GM12872 (cell line): ENCODE measurements at regions not wholly inside any gene's neighbourhood (a gene's known extent, or its start where the extent isn't known, plus 50 kb on each side); places are given as distances from the start of the nearest gene placed in this dataset.

Experiments used
- CTCF ChIP-seq: IDR thresholded peaks from 3 replicates; pipeline ENCODE4 v1.5.1; 2011; ENCODE audit warnings: low read depth, mild to moderate bottlenecking, low read length, moderate library complexity; ENCODE audit not compliant: insufficient read depth

DNA sequence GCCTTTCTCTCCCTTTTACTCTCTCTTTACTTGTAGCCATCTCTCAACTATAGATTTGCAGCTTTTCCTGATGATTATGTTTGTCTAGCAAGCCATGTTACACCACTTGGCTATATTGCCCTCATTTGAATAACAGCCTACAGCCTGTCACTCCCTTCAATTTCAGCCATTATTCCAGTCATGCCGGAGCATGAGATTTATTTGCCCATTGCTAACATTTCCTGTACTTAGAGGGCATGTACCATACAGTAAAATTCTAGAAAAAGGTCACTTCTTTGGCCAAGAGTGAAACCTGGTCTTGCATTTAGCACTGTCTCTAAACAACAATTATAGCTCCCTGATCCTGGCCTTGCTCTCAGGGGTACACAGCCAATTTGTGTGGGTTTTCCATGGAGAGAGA, 221.7 kb upstream of the TMC3 start:
- no peak for TF ChIP-seq CTCF

- no peak for TF ChIP-seq CTCF
Observed at GRCh38 chr15:81589671-81590070, 215.7 kb upstream of the TMC3 start.

DNA sequence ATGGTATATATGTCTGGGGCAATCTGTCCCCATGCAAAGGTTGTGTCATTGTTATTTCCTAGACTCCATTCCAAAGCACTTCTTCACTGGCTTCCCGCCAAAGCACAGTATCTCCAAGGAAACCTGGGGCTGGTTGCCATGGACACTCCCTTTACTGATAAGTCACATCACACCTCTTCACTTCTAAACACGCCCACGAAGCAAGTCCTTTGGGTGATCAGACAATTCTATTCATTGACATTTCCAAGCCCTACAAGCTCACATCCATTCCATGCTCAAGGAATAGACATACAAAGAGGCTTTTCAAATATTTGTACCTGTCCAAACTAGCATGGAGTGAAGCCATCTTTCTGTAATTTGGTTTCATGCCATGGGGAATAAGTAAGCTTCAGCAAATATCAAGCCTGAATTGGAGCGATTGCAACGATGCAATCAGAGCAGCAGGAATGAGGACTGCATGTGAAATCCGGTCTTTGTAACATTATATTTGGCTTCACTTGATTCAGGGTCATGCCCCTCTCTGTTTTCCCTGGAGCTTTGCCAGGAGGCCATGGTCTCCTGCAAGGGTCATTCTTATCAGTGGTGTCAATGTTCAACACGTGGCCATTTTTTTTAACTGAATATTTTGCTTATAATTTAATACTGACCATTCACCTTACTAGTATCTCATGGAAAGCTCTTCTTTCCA, 201.6 kb upstream of the TMC3 start:
- no peak for TF ChIP-seq CTCF

GRCh38 chr15:81573098-81573746, 199.2 kb upstream of the TMC3 start:
- TF ChIP-seq CTCF = no peak

- no peak for TF ChIP-seq CTCF
Observed at GRCh38 chr15:81572190-81572589, 198.2 kb upstream of the TMC3 start.

- TF ChIP-seq CTCF = no peak
Observed at GRCh38 chr15:81569286-81570080, 195.5 kb upstream of the TMC3 start.

GRCh38 chr15:81567924-81568323, 193.9 kb upstream of the TMC3 start:
- no peak for TF ChIP-seq CTCF
